Neural progenitor cell (in vitro differentiated cells): ENCODE measurements at regions not wholly inside any gene's neighbourhood (a gene's known extent, or its start where the extent isn't known, plus 50 kb on each side); places are given as distances from the start of the nearest gene placed in this dataset.

Experiments
- DNase-seq: peaks from one replicate; pipeline ENCODE4 v3.0.0-alpha.2; 2016; ENCODE audit warnings: low spot score
- H2AFZ ChIP-seq: fragments of 200-600 bp; sonication (generic); replicated peaks from 2 replicates; pipeline ENCODE4 v1.6.1; 2016; ENCODE audit warnings: antibody characterized with exemption
- H3F3A ChIP-seq: fragments of 200-600 bp; sonication (generic); 2 replicates; pipeline ENCODE4 v1.6.1; 2016; ENCODE audit warnings: antibody characterized with exemption, low read depth
- H3K27ac ChIP-seq: fragments of 200-600 bp; sonication (generic); 2 replicates; pipeline ENCODE4 v1.5.1; 2016; ENCODE audit warnings: mild to moderate bottlenecking
- H3K27me3 ChIP-seq: fragments of 200-600 bp; sonication (generic); 2 replicates; pipeline ENCODE4 v1.6.1; 2016; ENCODE audit warnings: mild to moderate bottlenecking, moderate library complexity
- H3K36me3 ChIP-seq: fragments of 200-600 bp; sonication (generic); 2 replicates; pipeline ENCODE4 v1.5.1; 2016
- H3K4me1 ChIP-seq: fragments of 200-600 bp; sonication (generic); 2 replicates; pipeline ENCODE4 v1.6.1; 2016; ENCODE audit warnings: mixed run types
- H3K4me2 ChIP-seq: fragments of 200-600 bp; sonication (generic); 2 replicates; pipeline ENCODE4 v1.6.1; 2016
- H3K4me3 ChIP-seq: fragments of 200-600 bp; sonication (generic); 2 replicates; pipeline ENCODE4 v1.5.1; 2016
- H3K79me2 ChIP-seq: fragments of 200-600 bp; sonication (generic); 2 replicates; pipeline ENCODE4 v1.6.1; 2016; ENCODE audit warnings: low read depth
- H3K9ac ChIP-seq: fragments of 200-600 bp; sonication (generic); 2 replicates; pipeline ENCODE4 v1.6.1; 2016
- H3K9me3 ChIP-seq: fragments of 200-600 bp; sonication (generic); 2 replicates; pipeline ENCODE4 v1.5.1; 2016; ENCODE audit warnings: low read depth
- H4K20me1 ChIP-seq: fragments of 200-600 bp; sonication (generic); 2 replicates; pipeline ENCODE4 v1.6.1; 2016; ENCODE audit warnings: low read depth
- H3K27ac Mint-ChIP-seq: 3 replicates; pipeline ENCODE4 v1.8.0; 2021; ENCODE audit warnings: mixed read lengths
- H3K27me3 Mint-ChIP-seq: 2 replicates; pipeline ENCODE4 v1.8.0; 2022; ENCODE audit warnings: low read depth, mild to moderate bottlenecking, inconsistent platforms, moderate library complexity, mixed read lengths; ENCODE audit not compliant: insufficient read depth
- H3K36me3 Mint-ChIP-seq: 3 replicates; pipeline ENCODE4 v1.8.0; 2021; ENCODE audit warnings: mixed read lengths
- H3K4me1 Mint-ChIP-seq: 3 replicates; pipeline ENCODE4 v1.8.0; 2021; ENCODE audit warnings: mixed read lengths
- H3K4me3 Mint-ChIP-seq: 3 replicates; pipeline ENCODE4 v1.8.0; 2021; ENCODE audit warnings: mild to moderate bottlenecking, moderate library complexity, mixed read lengths
- H3K9me3 Mint-ChIP-seq: 3 replicates; pipeline ENCODE4 v1.8.0; 2020; ENCODE audit warnings: mixed read lengths
- CTCF ChIP-seq: fragments of 200-600 bp; sonication (generic); IDR thresholded peaks from 2 replicates; pipeline ENCODE4 v1.5.1; 2017; ENCODE audit warnings: antibody characterized with exemption, mild to moderate bottlenecking
- EZH2 ChIP-seq: fragments of 200-600 bp; sonication (generic); IDR thresholded peaks from 2 replicates; pipeline ENCODE4 v1.6.1; 2017; ENCODE audit warnings: antibody characterized with exemption, mild to moderate bottlenecking, moderate library complexity
- EZH2phosphoT487 ChIP-seq: fragments of 200-600 bp; sonication (generic); IDR thresholded peaks from 2 replicates; pipeline ENCODE4 v1.6.1; 2017; ENCODE audit warnings: antibody characterized with exemption

- no peaks in the 10 kb centered on the region for H3K79me2 ChIP-seq
- H3K27me3 ChIP-seq: no peaks in the 10 kb centered on the region
- no peak overlapping the region for H3K4me2 ChIP-seq
- no peak overlapping the region for H3K27ac Mint-ChIP-seq
- no peaks in the 10 kb centered on the region for H4K20me1 ChIP-seq
- H3K36me3 Mint-ChIP-seq: no peaks in the 10 kb centered on the region
- H3F3A ChIP-seq: no peaks in the 10 kb centered on the region
- DNase-seq: no peak
- no peaks in the 10 kb centered on the region for H3K36me3 ChIP-seq
- no peak overlapping the region for H3K9ac ChIP-seq
- no peaks in the 10 kb centered on the region for H3K9me3 ChIP-seq
- no peak overlapping the region for H3K4me3 ChIP-seq
- H3K4me1 Mint-ChIP-seq: no peaks in the 10 kb centered on the region
- no peak overlapping the region for H3K4me3 Mint-ChIP-seq
- peaks cover 2% of the 10 kb centered on the region for H3K9me3 Mint-ChIP-seq
- no peaks in the 10 kb centered on the region for H3K4me1 ChIP-seq
- H3K27ac ChIP-seq: no peak overlapping the region
- TF ChIP-seq CTCF: no peak
- no peak for TF ChIP-seq EZH2phosphoT487
- TF ChIP-seq EZH2: no peak
- no peak overlapping the region for H2AFZ ChIP-seq
- H3K27me3 Mint-ChIP-seq: peaks cover 2% of the 10 kb centered on the region
These were observed 602.5 kb upstream of the ARGLU1 start for GRCh38 chr13:107170270-107170931.

GRCh38 chr13:107157271-107157670 is 589.3 kb upstream of the ARGLU1 start:
- Histone ChIP-seq H3F3A (no peaks in the 10 kb centered on the region), H4K20me1 (no peaks in the 10 kb centered on the region), H3K27me3 (no peaks in the 10 kb centered on the region), H3K27ac (no peak overlapping the region), H3K79me2 (no peaks in the 10 kb centered on the region), H2AFZ (no peak overlapping the region), H3K4me2 (no peak overlapping the region), H3K9ac (no peak overlapping the region), H3K36me3 (no peaks in the 10 kb centered on the region), H3K4me1 (no peaks in the 10 kb centered on the region), H3K4me3 (no peak overlapping the region), H3K9me3 (no peaks in the 10 kb centered on the region)
- Mint-ChIP-seq H3K4me1 (no peaks in the 10 kb centered on the region), H3K27me3 (peaks cover 3% of the 10 kb centered on the region), H3K9me3 (no peaks in the 10 kb centered on the region), H3K27ac (no peak overlapping the region), H3K4me3 (no peak overlapping the region), H3K36me3 (no peaks in the 10 kb centered on the region)
- TF ChIP-seq EZH2phosphoT487 (no peak), CTCF (no peak), EZH2 (no peak)
- DNase-seq: no peak

GRCh38 chr13:107144432-107144831 is 576.5 kb upstream of the ARGLU1 start:
- Histone ChIP-seq H4K20me1 (no peaks in the 10 kb centered on the region), H3K9me3 (no peaks in the 10 kb centered on the region), H3K4me2 (no peak overlapping the region), H3K4me1 (no peaks in the 10 kb centered on the region), H2AFZ (no peak overlapping the region), H3K27ac (no peak overlapping the region), H3F3A (no peaks in the 10 kb centered on the region), H3K27me3 (no peaks in the 10 kb centered on the region), H3K9ac (no peak overlapping the region), H3K4me3 (no peak overlapping the region), H3K36me3 (no peaks in the 10 kb centered on the region), H3K79me2 (no peaks in the 10 kb centered on the region)
- Mint-ChIP-seq H3K4me1 (no peaks in the 10 kb centered on the region), H3K9me3 (peaks cover 4% of the 10 kb centered on the region), H3K27ac (no peak overlapping the region), H3K36me3 (no peaks in the 10 kb centered on the region), H3K4me3 (no peak overlapping the region), H3K27me3 (no peaks in the 10 kb centered on the region)
- DNase-seq: no peak
- no peak for TF ChIP-seq EZH2phosphoT487
- peak; percentile 43 for TF ChIP-seq CTCF
- no peak for TF ChIP-seq EZH2
